ENCODE measurements at regions not wholly inside any gene's neighbourhood (a gene's known extent, or its start where the extent isn't known, plus 50 kb on each side); places are given as distances from the start of the nearest gene placed in this dataset.

DNA sequence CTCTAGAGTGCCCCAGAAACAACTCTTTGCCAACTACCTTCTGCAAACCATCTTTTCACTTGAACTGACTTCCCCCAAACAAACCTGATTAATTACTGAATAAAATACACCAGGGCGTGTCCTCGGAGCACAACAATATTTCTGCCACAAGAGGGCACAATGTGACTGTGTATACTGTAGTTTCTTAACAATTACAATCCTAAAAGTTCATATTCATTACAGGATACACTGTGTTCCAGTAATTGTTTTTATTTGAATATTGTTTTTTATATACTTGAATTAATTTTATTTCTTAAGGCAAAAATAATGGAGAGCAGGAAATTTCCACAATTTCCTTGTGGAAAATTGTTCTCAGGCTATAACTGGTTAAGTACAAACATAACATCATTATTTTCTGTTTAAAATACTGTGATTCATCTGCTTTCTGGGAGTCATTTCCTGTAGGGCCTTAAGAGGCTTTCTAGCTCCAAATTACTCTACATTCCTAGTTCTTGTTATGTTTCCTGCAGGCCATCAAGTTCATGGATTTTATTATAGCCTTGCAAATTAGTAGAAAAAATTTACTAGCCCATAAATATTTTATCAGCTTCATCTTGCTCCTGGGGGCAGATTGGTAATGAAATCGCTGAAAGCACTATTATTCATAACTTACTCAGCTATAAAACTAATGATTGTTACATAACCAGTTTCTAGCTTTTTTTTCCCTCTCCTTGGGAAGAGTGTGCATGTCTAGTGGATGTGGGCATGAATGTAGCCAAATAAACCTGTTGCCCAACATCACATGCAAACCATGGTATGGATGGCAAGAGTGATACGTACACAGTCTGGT, 51.9 kb upstream of the SLC22A16 start (continued):
- TF ChIP-seq GLIS1 (tag by site-specific recombination; IDR thresholded peaks at IDR 0.05) (peak; percentile 13; the same call in 1 of the 2 replicates), ZNF670 (tag by site-specific recombination; IDR thresholded peaks at IDR 0.05; ENCODE audit: low read depth) (no peak), GLI2 (tag by site-specific recombination; IDR thresholded peaks at IDR 0.05; ENCODE audit: borderline replicate concordance, low read depth) (0 out of 2 replicates have a peak, but pooled peaks have one; percentile 18), ZNF24 (tag by site-specific recombination; IDR thresholded peaks at IDR 0.05) (0 out of 2 replicates have a peak, but pooled peaks have one; percentile 34), ZSCAN23 (tag by site-specific recombination; IDR thresholded peaks at IDR 0.05) (no peak), ZNF366 (tag by site-specific recombination; conservative IDR thresholded peaks at IDR 0.05) (peak; percentile 30; the same call in 1 of the 2 replicates), SETDB1 (IDR thresholded peaks at IDR 0.05; ENCODE audit: insufficient read length, low read length) (peak; percentile 17), ZNF426 (tag by site-specific recombination; IDR thresholded peaks at IDR 0.05) (no peak), ZNF548 (tag by site-specific recombination; IDR thresholded peaks at IDR 0.05) (no peak), ZEB2 (tag by site-specific recombination; IDR thresholded peaks at IDR 0.05) (0 out of 2 replicates have a peak, but pooled peaks have one; percentile 48), ZNF157 (tag by site-specific recombination; IDR thresholded peaks at IDR 0.05) (no peak), SCRT2 (tag by site-specific recombination; IDR thresholded peaks at IDR 0.05) (peak; percentile 93), ZNF248 (tag by site-specific recombination; IDR thresholded peaks at IDR 0.05) (no peak), ZNF585B (tag by site-specific recombination; IDR thresholded peaks at IDR 0.05) (no peak), ZFHX2 (tag by site-specific recombination; conservative IDR thresholded peaks at IDR 0.05) (no peak)
- TF ChIP-seq, protein P1, sequence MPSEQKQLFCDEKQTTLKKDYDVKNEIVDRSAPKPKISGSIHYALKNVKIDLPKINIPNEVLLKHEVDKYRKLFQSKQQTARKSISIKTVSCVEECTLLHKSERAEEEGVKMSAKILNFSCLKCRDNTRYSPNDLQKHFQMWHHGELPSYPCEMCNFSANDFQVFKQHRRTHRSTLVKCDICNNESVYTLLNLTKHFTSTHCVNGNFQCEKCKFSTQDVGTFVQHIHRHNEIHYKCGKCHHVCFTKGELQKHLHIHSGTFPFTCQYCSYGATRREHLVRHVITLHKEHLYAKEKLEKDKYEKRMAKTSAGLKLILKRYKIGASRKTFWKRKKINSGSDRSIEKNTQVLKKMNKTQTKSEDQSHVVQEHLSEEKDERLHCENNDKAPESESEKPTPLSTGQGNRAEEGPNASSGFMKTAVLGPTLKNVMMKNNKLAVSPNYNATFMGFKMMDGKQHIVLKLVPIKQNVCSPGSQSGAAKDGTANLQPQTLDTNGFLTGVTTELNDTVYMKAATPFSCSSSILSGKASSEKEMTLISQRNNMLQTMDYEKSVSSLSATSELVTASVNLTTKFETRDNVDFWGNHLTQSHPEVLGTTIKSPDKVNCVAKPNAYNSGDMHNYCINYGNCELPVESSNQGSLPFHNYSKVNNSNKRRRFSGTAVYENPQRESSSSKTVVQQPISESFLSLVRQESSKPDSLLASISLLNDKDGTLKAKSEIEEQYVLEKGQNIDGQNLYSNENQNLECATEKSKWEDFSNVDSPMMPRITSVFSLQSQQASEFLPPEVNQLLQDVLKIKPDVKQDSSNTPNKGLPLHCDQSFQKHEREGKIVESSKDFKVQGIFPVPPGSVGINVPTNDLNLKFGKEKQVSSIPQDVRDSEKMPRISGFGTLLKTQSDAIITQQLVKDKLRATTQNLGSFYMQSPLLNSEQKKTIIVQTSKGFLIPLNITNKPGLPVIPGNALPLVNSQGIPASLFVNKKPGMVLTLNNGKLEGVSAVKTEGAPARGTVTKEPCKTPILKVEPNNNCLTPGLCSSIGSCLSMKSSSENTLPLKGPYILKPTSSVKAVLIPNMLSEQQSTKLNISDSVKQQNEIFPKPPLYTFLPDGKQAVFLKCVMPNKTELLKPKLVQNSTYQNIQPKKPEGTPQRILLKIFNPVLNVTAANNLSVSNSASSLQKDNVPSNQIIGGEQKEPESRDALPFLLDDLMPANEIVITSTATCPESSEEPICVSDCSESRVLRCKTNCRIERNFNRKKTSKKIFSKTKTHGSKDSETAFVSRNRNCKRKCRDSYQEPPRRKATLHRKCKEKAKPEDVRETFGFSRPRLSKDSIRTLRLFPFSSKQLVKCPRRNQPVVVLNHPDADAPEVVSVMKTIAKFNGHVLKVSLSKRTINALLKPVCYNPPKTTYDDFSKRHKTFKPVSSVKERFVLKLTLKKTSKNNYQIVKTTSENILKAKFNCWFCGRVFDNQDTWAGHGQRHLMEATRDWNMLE (tag by site-specific recombination; conservative IDR thresholded peaks at IDR 0.05; ENCODE audit: low read depth), result no peak
- TF ChIP-seq, protein P2, sequence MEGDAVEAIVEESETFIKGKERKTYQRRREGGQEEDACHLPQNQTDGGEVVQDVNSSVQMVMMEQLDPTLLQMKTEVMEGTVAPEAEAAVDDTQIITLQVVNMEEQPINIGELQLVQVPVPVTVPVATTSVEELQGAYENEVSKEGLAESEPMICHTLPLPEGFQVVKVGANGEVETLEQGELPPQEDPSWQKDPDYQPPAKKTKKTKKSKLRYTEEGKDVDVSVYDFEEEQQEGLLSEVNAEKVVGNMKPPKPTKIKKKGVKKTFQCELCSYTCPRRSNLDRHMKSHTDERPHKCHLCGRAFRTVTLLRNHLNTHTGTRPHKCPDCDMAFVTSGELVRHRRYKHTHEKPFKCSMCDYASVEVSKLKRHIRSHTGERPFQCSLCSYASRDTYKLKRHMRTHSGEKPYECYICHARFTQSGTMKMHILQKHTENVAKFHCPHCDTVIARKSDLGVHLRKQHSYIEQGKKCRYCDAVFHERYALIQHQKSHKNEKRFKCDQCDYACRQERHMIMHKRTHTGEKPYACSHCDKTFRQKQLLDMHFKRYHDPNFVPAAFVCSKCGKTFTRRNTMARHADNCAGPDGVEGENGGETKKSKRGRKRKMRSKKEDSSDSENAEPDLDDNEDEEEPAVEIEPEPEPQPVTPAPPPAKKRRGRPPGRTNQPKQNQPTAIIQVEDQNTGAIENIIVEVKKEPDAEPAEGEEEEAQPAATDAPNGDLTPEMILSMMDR (tag by site-specific recombination; IDR thresholded peaks at IDR 0.05), result peak; percentile 60; the same call in 1 of the 2 replicates
- TF ChIP-seq, protein P3, sequence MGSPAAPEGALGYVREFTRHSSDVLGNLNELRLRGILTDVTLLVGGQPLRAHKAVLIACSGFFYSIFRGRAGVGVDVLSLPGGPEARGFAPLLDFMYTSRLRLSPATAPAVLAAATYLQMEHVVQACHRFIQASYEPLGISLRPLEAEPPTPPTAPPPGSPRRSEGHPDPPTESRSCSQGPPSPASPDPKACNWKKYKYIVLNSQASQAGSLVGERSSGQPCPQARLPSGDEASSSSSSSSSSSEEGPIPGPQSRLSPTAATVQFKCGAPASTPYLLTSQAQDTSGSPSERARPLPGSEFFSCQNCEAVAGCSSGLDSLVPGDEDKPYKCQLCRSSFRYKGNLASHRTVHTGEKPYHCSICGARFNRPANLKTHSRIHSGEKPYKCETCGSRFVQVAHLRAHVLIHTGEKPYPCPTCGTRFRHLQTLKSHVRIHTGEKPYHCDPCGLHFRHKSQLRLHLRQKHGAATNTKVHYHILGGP (tag by site-specific recombination; IDR thresholded peaks at IDR 0.05), result peak; percentile 71; the same call in 1 of the 2 replicates
- TF ChIP-seq, protein P4, sequence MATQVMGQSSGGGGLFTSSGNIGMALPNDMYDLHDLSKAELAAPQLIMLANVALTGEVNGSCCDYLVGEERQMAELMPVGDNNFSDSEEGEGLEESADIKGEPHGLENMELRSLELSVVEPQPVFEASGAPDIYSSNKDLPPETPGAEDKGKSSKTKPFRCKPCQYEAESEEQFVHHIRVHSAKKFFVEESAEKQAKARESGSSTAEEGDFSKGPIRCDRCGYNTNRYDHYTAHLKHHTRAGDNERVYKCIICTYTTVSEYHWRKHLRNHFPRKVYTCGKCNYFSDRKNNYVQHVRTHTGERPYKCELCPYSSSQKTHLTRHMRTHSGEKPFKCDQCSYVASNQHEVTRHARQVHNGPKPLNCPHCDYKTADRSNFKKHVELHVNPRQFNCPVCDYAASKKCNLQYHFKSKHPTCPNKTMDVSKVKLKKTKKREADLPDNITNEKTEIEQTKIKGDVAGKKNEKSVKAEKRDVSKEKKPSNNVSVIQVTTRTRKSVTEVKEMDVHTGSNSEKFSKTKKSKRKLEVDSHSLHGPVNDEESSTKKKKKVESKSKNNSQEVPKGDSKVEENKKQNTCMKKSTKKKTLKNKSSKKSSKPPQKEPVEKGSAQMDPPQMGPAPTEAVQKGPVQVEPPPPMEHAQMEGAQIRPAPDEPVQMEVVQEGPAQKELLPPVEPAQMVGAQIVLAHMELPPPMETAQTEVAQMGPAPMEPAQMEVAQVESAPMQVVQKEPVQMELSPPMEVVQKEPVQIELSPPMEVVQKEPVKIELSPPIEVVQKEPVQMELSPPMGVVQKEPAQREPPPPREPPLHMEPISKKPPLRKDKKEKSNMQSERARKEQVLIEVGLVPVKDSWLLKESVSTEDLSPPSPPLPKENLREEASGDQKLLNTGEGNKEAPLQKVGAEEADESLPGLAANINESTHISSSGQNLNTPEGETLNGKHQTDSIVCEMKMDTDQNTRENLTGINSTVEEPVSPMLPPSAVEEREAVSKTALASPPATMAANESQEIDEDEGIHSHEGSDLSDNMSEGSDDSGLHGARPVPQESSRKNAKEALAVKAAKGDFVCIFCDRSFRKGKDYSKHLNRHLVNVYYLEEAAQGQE (tag by site-specific recombination; IDR thresholded peaks at IDR 0.05), result no peak
- TF ChIP-seq, protein P5, sequence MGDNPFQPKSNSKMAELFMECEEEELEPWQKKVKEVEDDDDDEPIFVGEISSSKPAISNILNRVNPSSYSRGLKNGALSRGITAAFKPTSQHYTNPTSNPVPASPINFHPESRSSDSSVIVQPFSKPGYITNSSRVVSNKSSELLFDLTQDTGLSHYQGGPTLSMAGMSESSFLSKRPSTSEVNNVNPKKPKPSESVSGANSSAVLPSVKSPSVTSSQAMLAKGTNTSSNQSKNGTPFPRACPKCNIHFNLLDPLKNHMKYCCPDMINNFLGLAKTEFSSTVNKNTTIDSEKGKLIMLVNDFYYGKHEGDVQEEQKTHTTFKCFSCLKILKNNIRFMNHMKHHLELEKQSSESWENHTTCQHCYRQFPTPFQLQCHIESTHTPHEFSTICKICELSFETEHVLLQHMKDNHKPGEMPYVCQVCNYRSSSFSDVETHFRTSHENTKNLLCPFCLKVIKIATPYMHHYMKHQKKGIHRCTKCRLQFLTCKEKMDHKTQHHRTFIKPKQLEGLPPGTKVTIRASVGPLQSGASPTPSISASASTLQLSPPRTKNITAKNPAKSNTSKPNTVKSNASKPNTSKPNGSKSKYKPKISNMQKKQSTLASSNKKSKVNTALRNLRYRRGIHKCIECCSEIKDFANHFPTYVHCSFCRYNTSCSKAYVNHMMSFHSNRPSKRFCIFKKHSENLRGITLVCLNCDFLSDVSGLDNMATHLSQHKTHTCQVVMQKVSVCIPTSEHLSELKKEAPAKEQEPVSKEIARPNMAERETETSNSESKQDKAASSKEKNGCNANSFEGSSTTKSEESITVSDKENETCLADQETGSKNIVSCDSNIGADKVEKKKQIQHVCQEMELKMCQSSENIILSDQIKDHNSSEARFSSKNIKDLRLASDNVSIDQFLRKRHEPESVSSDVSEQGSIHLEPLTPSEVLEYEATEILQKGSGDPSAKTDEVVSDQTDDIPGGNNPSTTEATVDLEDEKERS (tag by site-specific recombination; IDR thresholded peaks at IDR 0.05), result no peak
- TF ChIP-seq, protein P6, sequence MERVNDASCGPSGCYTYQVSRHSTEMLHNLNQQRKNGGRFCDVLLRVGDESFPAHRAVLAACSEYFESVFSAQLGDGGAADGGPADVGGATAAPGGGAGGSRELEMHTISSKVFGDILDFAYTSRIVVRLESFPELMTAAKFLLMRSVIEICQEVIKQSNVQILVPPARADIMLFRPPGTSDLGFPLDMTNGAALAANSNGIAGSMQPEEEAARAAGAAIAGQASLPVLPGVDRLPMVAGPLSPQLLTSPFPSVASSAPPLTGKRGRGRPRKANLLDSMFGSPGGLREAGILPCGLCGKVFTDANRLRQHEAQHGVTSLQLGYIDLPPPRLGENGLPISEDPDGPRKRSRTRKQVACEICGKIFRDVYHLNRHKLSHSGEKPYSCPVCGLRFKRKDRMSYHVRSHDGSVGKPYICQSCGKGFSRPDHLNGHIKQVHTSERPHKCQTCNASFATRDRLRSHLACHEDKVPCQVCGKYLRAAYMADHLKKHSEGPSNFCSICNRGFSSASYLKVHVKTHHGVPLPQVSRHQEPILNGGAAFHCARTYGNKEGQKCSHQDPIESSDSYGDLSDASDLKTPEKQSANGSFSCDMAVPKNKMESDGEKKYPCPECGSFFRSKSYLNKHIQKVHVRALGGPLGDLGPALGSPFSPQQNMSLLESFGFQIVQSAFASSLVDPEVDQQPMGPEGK (tag by site-specific recombination; IDR thresholded peaks at IDR 0.05), result no peak

Measured in HEK293 (cell line).